VCaP (cell line): ENCODE measurements at regions not wholly inside any gene's neighbourhood (a gene's known extent, or its start where the extent isn't known, plus 50 kb on each side); places are given as distances from the start of the nearest gene placed in this dataset.

Experiments
- H3K27ac ChIP-seq: fragments of 450-650 bp; 2 replicates; pipeline ENCODE4 v1.5.1; 2017
- CTCF ChIP-seq: fragments of 450-650 bp; conservative IDR thresholded peaks from 2 replicates; pipeline ENCODE4 v1.5.1; 2017; ENCODE audit warnings: mild to moderate bottlenecking, moderate library complexity

- TF ChIP-seq CTCF, result no peak
- peak overlapping the region; percentile 84; the same call in 1 of the 2 replicates for H3K27ac ChIP-seq
These were observed 53.9 kb upstream of the RNU6ATAC start for GRCh38 chr9:134218230-134218629.

- no peak for TF ChIP-seq CTCF
- H3K27ac ChIP-seq, result no peak overlapping the region
These were observed 55.3 kb upstream of the RNU6ATAC start for GRCh38 chr9:134219646-134220060.

- no peak overlapping the region for H3K27ac ChIP-seq
- TF ChIP-seq CTCF, result no peak
These were observed 55.9 kb upstream of the RNU6ATAC start for GRCh38 chr9:134220311-134220710.

GRCh38 chr9:134221273-134222017, 57.1 kb upstream of the RNU6ATAC start:
- no peak overlapping the region for H3K27ac ChIP-seq
- TF ChIP-seq CTCF, result no peak

GRCh38 chr9:134222018-134222573, 57.7 kb upstream of the RNU6ATAC start:
- TF ChIP-seq CTCF, result no peak
- no peak overlapping the region for H3K27ac ChIP-seq

- no peak overlapping the region for H3K27ac ChIP-seq
- TF ChIP-seq CTCF, result no peak
These were observed 58.7 kb upstream of the RNU6ATAC start for GRCh38 chr9:134223091-134223490.

GRCh38 chr9:134223591-134224122, 59.3 kb upstream of the RNU6ATAC start:
- H3K27ac ChIP-seq, result peak overlapping the region; percentile 34

More at GRCh38 chr9:134223591-134224122, 59.3 kb upstream of the RNU6ATAC start:
- no peak for TF ChIP-seq CTCF
